K562 (cell line): ENCODE measurements at regions not wholly inside any gene's neighbourhood (a gene's known extent, or its start where the extent isn't known, plus 50 kb on each side); places are given as distances from the start of the nearest gene placed in this dataset.

Experiments used
- CBX8 ChIP-seq: fragments of 200-600 bp; sonication (generic); IDR thresholded peaks from 2 replicates; pipeline ENCODE4 v1.6.1; 2012; ENCODE audit warnings: borderline replicate concordance, mixed run types, low read depth, mild to moderate bottlenecking, moderate library complexity, mixed read lengths, low read length, control low read depth, inconsistent platforms; ENCODE audit not compliant: poor library complexity, severe bottlenecking; ENCODE audit errors: extremely low read depth
- CEBPB ChIP-seq: fragments of 450-650 bp; IDR thresholded peaks from 2 replicates; pipeline ENCODE4 v1.6.1; 2016; ENCODE audit warnings: missing genetic modification characterization, missing compliant biosample characterization
- ELF4 ChIP-seq: fragments of 450-650 bp; formaldehyde crosslinking; IDR thresholded peaks from 2 replicates; pipeline ENCODE4 v1.4.0; 2022; ENCODE audit warnings: missing genetic modification characterization
- NFATC3 ChIP-seq: fragments of 450-650 bp; IDR thresholded peaks from 2 replicates; pipeline ENCODE4 v1.6.1; 2017; ENCODE audit warnings: mild to moderate bottlenecking
- NR0B1 ChIP-seq: fragments of 450-650 bp; IDR thresholded peaks from one replicate; pipeline ENCODE4 v1.6.1; 2018; ENCODE audit warnings: mild to moderate bottlenecking, moderate library complexity; ENCODE audit not compliant: partially characterized antibody
- OTX1 ChIP-seq: fragments of 450-650 bp; formaldehyde crosslinking; IDR thresholded peaks from 2 replicates; pipeline ENCODE4 v1.4.0; 2022; ENCODE audit warnings: mild to moderate bottlenecking
- POU5F1 ChIP-seq: fragments of 150-350 bp; IDR thresholded peaks from 2 replicates; pipeline ENCODE4 v1.6.1; 2014; ENCODE audit warnings: borderline replicate concordance, low read length, low read depth, mild to moderate bottlenecking; ENCODE audit not compliant: partially characterized antibody
- TBL1XR1 ChIP-seq, 2 experiments: IDR thresholded peaks; 2 replicates each; pipeline ENCODE4 v1.6.1; 2012; ENCODE audit warnings: improper control_type of control experiment in 2 of 2, low read length in 2 of 2, mild to moderate bottlenecking in 1 of 2
- TCF15 ChIP-seq: fragments of 250-450 bp; sonication (Bioruptor Pico); IDR thresholded peaks from 2 replicates; pipeline ENCODE4 v1.8.0; 2022; ENCODE audit warnings: moderate library complexity, mild to moderate bottlenecking, inconsistent platforms
- TSC22D4 ChIP-seq: fragments of 450-650 bp; IDR thresholded peaks from 2 replicates; pipeline ENCODE4 v1.6.1; 2016; ENCODE audit warnings: missing genetic modification characterization, missing biosample characterization, control low read depth
- ZBTB17 ChIP-seq: fragments of 450-650 bp; formaldehyde crosslinking; IDR thresholded peaks from 2 replicates; pipeline ENCODE4 v1.4.0; 2020; ENCODE audit warnings: mild to moderate bottlenecking
- ZNF277 ChIP-seq: fragments of 250-450 bp; sonication (Bioruptor Pico); IDR thresholded peaks from 2 replicates; pipeline ENCODE4 v1.8.0; 2022; ENCODE audit warnings: inconsistent platforms, mild to moderate bottlenecking, moderate library complexity, borderline replicate concordance
- ZNF282 ChIP-seq: sonication (generic); formaldehyde crosslinking; IDR thresholded peaks from 2 replicates; pipeline ENCODE4 v1.8.1; 2023; ENCODE audit warnings: missing genetic modification reagents
- ZNF41 ChIP-seq: fragments of 250-450 bp; sonication (Bioruptor Pico); conservative IDR thresholded peaks from 2 replicates; pipeline ENCODE4 v1.4.0; 2020; ENCODE audit warnings: mild to moderate bottlenecking
- ZNF785 ChIP-seq: fragments of 250-450 bp; sonication (Bioruptor Pico); IDR thresholded peaks from 2 replicates; pipeline ENCODE4 v1.4.0; 2020; ENCODE audit warnings: mild to moderate bottlenecking

- TF ChIP-seq ZNF785 (CRISPR knock-in tag): no peak
- TF ChIP-seq TSC22D4 (tag): no peak
- no peak for TF ChIP-seq NR0B1
- no peak for TF ChIP-seq CEBPB (tag)
- TF ChIP-seq ZNF282: no peak
- no peak for TF ChIP-seq NFATC3
- no peak for TF ChIP-seq ZBTB17
- TF ChIP-seq OTX1: no peak
- no peak for TF ChIP-seq ZNF41
- TF ChIP-seq CBX8: no peak
- no peak for TF ChIP-seq TCF15 (CRISPR knock-in tag)
- TF ChIP-seq ELF4 (CRISPR knock-in tag): no peak
- TF ChIP-seq POU5F1: no peak
- TF ChIP-seq ZNF277 (CRISPR knock-in tag): no peak
- no peak for TF ChIP-seq TBL1XR1 (IDR thresholded peaks at IDR 0.05; ENCODE audit: low read length in 2 of 2)
Observed at GRCh38 chr2:406231-406630, 118.3 kb upstream of the ALKAL2 start (continued).
